GM21528 (cell line): ENCODE measurements at regions not wholly inside any gene's neighbourhood (a gene's known extent, or its start where the extent isn't known, plus 50 kb on each side); places are given as distances from the start of the nearest gene placed in this dataset.

Experiments
- ATAC-seq: cut with Tn5 transposase; IDR thresholded peaks from one replicate; pipeline ENCODE4 v1.9.1; 2021; ENCODE audit warnings: mild to moderate bottlenecking, moderate library complexity; ENCODE audit not compliant: unreplicated experiment, low FRiP score

GRCh38 chr1:8267307-8267706 is 50.6 kb upstream of the SLC45A1 start:
- ATAC-seq, result no peak

DNA sequence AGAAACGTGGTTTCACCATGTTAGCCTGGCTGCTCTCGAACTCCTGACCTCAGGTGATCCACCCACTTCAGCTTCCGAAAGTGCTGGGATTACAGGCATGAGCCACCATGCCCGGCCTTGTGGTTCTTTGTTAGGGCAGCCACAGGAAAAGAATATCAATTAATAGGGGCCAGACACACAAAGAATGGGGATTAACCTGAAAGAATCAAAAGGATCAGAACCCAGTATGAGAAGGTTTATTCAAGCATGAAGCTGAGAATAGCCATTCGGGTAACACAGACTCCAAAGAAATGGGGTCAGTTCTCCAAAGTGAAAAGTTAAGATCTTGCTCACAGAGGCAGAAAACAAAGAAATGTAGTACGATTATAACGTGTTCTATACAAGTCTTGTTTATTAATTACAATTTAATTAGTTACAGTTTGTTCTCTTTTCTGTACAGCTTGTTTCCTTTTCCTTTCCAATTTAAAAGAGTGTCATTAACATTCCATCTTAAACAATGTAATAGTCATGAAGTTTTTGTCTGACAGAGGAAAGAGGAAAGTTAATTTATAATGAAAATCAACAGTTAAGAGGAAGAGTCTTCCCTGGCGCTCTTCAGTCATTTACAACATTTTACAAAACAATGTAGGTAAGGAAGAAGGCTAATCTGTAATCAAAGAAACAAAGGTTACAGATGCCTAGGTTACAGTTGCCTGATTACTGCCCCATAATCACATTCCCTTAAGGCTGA is 51.3 kb upstream of the SLC45A1 start:
- no peak for ATAC-seq

DNA sequence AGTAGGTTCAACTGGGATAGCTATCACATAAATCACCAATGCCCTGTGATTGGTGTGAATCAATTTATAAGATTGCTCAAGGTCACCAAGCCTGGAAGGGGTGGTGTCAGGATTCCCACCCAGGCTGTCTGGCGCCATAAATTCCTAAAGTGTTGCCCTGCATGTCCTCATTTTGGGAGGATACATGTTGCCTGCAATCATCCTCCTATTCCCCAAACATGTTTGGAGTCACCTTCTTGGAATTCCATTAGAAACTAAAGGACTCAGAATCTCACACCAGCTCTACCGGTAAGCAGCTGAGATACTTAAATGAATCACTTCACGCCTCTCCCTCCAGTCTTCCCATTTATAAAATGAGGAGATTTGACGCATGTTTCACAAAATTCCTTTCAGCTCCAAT is 54.1 kb upstream of the SLC45A1 start:
- no peak for ATAC-seq

GRCh38 chr1:8261398-8261762 is 56.5 kb upstream of the SLC45A1 start:
- no peak for ATAC-seq

GRCh38 chr1:8259498-8260290 is 58.2 kb upstream of the SLC45A1 start:
- ATAC-seq, result no peak

DNA sequence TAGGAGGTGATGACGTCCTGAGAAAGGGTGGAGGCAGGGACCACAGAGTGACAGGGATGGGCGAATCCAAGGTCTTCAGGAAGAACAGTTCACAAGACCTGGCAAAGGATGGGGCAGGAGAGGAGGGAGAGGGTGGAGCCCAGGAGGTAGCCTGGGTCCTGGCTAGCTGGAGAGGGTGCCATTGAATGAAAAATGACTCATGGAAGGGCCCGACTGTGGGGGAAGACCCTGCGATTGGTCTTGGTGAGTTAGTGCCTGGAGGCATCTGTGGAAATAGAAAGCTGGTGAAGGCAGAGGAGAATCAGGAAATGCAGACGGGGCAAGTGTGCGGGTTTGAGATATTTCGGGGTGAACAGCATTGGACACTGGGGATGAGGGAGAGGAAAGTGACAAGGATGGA is 60.3 kb upstream of the SLC45A1 start:
- no peak for ATAC-seq

DNA sequence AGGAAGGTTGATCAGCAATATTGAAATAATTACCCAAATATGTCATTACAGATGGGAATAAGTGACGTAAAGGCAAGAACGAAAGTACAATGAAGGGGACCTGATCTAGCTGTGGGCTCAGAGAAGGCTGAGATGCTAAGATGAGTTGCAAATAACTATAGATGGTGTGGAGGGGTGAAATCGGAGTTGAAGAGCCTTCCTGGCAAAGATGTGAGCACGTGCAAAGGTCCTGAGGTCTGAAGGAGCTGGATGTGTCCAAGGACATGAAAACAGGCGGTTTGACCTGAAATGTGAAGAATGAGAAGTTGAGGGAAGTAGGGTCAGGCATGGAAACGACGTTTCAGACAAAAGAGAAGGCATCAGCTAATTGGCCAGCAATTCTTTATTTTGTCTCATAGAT is 61.6 kb upstream of the SLC45A1 start:
- ATAC-seq, result no peak

GRCh38 chr1:8255712-8256111 is 62.2 kb upstream of the SLC45A1 start:
- no peak for ATAC-seq

- no peak for ATAC-seq
Measured at GRCh38 chr1:8252266-8252951, 65.5 kb upstream of the SLC45A1 start.

GRCh38 chr1:8251635-8252034 is 66.3 kb upstream of the SLC45A1 start:
- no peak for ATAC-seq

GRCh38 chr1:8249838-8250237 is 68.1 kb upstream of the SLC45A1 start:
- no peak for ATAC-seq

DNA sequence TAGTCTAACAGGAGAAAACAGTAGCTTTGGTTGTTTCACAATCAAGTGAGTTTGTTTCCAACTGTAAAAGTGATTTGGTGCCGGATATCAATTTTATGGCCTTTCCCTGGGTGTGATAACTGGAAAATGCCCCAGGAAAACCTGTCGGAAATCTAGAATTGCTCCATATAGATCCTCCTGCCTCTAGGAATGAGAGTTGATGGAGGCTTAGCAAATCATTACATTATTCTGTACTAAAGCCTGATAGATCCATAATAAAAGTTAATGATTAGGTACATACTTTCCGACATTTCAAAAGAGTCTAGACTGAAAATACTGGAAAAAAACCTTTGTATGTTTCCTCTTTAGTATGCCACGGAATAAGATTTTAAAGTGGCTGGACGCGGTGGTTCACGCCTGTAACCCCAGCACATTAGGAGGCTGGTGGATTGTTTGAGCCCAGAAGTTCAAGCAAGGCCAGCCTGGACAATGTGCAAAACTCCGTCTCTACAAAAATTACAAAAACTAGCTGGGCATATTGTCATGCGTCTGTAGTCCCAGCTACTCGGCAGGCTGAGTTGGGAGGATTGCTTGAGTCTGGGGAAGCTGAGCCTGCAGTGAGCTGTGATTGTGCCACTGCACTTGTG is 70.0 kb upstream of the SLC45A1 start:
- ATAC-seq, result no peak

GRCh38 chr1:8244304-8244703 is 73.6 kb upstream of the SLC45A1 start:
- ATAC-seq, result no peak

- no peak for ATAC-seq
Measured at GRCh38 chr1:8242498-8242897, 75.4 kb upstream of the SLC45A1 start.

- no peak for ATAC-seq
Measured at GRCh38 chr1:8241417-8242014, 76.4 kb upstream of the SLC45A1 start.

GRCh38 chr1:8239306-8240023 is 78.4 kb upstream of the SLC45A1 start:
- ATAC-seq, result no peak

DNA sequence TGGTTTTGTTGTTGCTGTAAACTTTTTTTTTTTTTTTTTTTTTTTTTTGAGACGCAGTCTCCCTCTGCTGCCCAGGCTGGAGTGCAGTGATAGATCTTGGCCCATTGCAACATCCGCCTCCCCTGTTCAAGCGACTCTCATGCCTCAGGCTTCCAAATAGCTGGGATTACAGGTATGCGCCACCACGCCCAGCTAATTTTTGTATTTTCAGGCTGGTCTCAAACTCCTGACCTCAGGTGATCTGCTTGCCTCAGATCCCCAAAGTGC is 78.9 kb upstream of the SLC45A1 start:
- no peak for ATAC-seq

DNA sequence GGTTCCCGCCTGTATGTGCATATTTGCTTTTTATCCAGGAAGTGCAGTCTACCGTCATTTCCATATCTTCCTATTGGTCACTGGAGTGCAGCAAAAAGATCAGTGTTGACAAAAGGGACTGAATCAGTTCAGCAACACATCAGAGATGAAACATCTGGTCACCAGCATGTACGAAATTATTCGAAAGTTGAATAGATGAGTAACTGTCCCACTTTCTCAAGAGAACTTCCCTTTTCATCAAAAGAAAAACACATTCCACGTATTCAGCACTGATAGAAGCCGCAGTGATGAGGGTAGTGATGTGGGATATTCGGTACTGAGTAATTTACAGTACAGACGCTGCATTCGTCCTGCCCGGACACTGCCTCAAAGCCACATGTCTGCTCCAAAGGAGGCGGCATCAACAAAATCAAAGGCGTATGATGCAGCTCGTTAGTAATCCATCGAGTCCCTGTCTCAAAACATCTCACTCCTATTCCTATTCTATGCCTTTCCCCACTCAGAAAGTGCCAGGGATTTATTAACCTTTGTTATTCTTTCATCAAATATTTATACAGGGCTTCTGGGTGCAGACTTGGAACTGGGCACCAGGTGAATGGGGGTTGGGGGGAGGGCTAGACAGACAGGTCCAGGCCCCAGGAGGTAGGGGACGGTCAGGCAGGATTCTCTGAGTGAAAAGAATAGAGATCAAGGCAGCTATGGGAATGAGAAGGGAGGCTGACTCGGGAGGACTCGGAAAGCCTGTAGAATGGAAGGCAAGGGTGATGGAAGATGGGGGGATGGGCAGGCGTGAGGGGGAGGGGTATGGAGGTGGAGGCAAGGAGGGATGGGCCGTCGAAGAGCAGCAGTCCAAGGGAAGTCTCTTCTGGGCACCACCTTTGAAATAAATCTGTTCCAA is 79.5 kb upstream of the SLC45A1 start:
- ATAC-seq, result no peak

GRCh38 chr1:8232036-8232757 is 85.7 kb upstream of the SLC45A1 start:
- no peak for ATAC-seq
